GM12891 (cell line): ENCODE measurements at regions not wholly inside any gene's neighbourhood (a gene's known extent, or its start where the extent isn't known, plus 50 kb on each side); places are given as distances from the start of the nearest gene placed in this dataset.

ENCODE experiments used
- DNase-seq: peaks from one replicate; pipeline ENCODE4 v3.0.0; 2011; ENCODE audit warnings: low spot score; ENCODE audit not compliant: insufficient read length
- FAIRE-seq: peaks from 2 replicates; lab custom pipeline; 2011; peaks lifted over from hg19 to GRCh38; lab: Jason Lieb, UNC
- PAX5 ChIP-seq: IDR thresholded peaks from 2 replicates; pipeline ENCODE4 v1.6.1; 2011; ENCODE audit warnings: low read length, moderate library complexity, mild to moderate bottlenecking; ENCODE audit not compliant: insufficient read depth, severe bottlenecking
- POLR2A ChIP-seq: IDR thresholded peaks from 2 replicates; pipeline ENCODE4 v1.6.1; 2011; ENCODE audit warnings: low read depth, low read length, control low read depth
- POLR2AphosphoS5 ChIP-seq: IDR thresholded peaks from 2 replicates; pipeline ENCODE4 v1.6.1; 2011; ENCODE audit warnings: low read depth, low read length, control low read depth
- POU2F2 ChIP-seq: IDR thresholded peaks from 2 replicates; pipeline ENCODE4 v1.6.1; 2011; ENCODE audit warnings: low read depth, mild to moderate bottlenecking, control low read depth, low read length, moderate library complexity
- SPI1 ChIP-seq: IDR thresholded peaks from 2 replicates; pipeline ENCODE4 v1.6.1; 2011; ENCODE audit warnings: low read depth, low read length, control low read depth
- TAF1 ChIP-seq: IDR thresholded peaks from 2 replicates; pipeline ENCODE4 v1.6.1; 2011; ENCODE audit warnings: low read depth, low read length, control low read depth

- no peak for FAIRE-seq
- TF ChIP-seq POLR2AphosphoS5, result no peak
- no peak for TF ChIP-seq POU2F2
- TF ChIP-seq POLR2A, result no peak
- no peak for TF ChIP-seq TAF1
- TF ChIP-seq PAX5, result no peak
- no peak for TF ChIP-seq SPI1
- DNase-seq, result no peak
Observed at GRCh38 chr5:115072266-115073064, 97.2 kb downstream of the TRIM36 start.

DNA sequence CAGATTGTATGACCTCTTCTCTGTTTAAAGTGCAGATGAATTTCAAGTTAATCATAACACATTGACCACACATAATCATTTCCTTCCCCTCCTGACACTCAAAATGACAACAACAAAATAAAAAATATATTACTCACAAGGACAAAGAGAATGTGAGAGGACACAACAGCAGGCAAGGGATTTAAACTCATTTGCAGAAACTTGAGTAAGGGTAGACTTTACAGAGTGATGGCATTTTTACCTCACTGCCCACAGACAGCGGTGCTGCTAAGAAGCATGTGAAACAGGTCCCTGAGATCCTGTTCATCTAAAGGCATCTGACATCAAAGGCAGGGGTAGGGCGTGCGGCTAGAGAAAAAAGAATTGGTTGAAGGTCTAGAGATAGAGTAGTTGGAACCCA is 99.0 kb downstream of the TRIM36 start:
- no peak for TF ChIP-seq SPI1
- no peak for TF ChIP-seq TAF1

GRCh38 chr5:115069087-115069968 is 100.4 kb downstream of the TRIM36 start:
- no peak for FAIRE-seq
- DNase-seq, result no peak
- TF ChIP-seq POLR2A (no peak), POU2F2 (no peak), POLR2AphosphoS5 (no peak), TAF1 (no peak), PAX5 (no peak), SPI1 (no peak)

More for the DNA sequence above, 99.0 kb downstream of the TRIM36 start:
- FAIRE-seq (no peak), DNase-seq (no peak)

GRCh38 chr5:115068239-115069086 is 101.2 kb downstream of the TRIM36 start:
- TF ChIP-seq SPI1 (no peak), POLR2A (no peak), POU2F2 (no peak), PAX5 (no peak), POLR2AphosphoS5 (no peak), TAF1 (no peak)
- DNase-seq, result no peak

DNA sequence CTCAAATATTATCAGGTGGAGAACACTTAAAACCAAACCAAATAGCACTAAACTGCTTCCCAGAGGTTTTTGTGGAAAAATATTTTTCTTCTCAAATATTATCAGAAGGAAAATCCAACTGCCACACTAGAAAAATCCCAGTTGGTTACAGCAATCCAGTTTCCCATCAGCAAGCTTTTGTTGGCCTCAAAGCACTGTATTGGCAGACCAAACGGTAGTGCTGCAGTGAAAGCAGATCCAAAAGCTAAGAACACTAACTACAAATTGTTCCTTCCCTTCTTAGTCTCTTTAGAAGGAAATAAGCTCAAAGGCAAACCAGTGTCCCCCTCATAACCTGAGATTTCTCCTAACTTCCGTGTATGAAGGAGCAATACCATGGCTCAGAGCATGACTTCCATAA is 105.3 kb downstream of the TRIM36 start:
- FAIRE-seq, result no peak
- DNase-seq, result no peak
- no peak for TF ChIP-seq PAX5
- no peak for TF ChIP-seq TAF1

More at GRCh38 chr5:115068239-115069086, 101.2 kb downstream of the TRIM36 start:
- FAIRE-seq, result no peak

- DNase-seq, result no peak
- FAIRE-seq, result no peak
- TF ChIP-seq POU2F2 (no peak), POLR2AphosphoS5 (no peak), TAF1 (no peak), PAX5 (no peak), POLR2A (no peak), SPI1 (no peak)
Observed at GRCh38 chr5:115054387-115054951, 115.2 kb downstream of the TRIM36 start.

DNA sequence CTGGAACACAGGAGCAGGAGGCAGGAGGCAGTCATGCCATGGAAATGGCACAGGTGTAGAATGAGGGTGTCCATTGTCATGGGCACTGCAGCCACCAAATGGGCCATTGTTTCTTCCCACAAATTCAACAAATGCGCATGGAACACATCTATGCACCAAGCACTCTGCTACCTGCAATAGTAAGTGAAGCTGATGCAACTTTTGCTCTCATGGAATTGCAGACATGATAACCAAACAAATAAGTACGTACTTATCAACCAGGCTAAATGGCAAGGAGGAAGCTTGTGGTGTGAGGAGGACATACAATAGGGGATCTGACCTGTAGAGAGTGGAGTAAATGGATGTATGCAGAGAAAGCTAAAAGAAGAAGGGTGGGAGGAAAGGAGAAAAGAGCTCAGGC is 116.8 kb downstream of the TRIM36 start:
- FAIRE-seq (no peak), DNase-seq (no peak)
- no peak for TF ChIP-seq POU2F2
- TF ChIP-seq SPI1, result no peak
- no peak for TF ChIP-seq POLR2A
- no peak for TF ChIP-seq POLR2AphosphoS5
- no peak for TF ChIP-seq PAX5
- no peak for TF ChIP-seq TAF1

DNA sequence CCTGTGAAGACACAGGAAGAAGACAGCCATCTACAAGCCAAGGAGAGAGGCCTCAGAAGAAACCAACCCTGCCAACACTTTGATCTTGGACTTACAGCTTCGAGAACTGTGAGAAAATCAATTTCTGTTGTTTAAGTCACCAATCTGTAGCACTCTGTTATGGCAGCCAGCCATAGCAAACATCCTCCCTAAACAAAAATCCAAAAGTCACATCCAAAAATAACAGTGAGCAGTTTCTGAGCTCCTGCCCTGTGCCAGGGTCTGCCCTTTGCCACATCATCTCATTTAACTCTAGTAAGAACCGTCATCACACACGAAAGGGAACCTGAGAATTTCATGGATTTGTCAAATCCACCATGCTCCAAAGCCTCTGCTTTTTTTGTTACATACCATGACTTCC is 118.8 kb downstream of the TRIM36 start:
- FAIRE-seq (no peak), DNase-seq (no peak)
- no peak for TF ChIP-seq TAF1
- no peak for TF ChIP-seq POLR2A
- no peak for TF ChIP-seq SPI1
- TF ChIP-seq PAX5, result no peak
- no peak for TF ChIP-seq POU2F2
- no peak for TF ChIP-seq POLR2AphosphoS5

DNA sequence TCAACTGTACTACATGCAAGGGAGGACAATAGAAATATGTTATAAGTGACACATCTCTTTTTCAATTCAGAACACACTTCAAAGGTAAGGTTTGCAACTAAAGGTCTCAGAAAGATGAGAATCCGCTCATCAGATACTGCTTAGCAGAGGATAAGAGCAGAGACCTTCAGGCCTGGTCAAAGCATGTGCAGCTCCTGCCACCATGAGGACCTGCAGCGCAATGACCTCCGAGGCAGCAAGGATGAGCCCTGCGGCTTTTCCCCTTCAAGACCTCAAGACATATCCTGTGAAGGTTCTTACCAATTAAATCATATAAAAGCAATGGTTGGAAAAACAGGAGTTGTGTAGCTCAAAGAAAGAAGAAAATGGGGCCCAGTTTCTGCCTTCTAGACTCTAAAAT is 135.8 kb downstream of the TRIM36 start:
- no peak for TF ChIP-seq POU2F2
- no peak for TF ChIP-seq PAX5
- TF ChIP-seq POLR2AphosphoS5, result no peak
- no peak for TF ChIP-seq SPI1
- TF ChIP-seq TAF1, result no peak
- TF ChIP-seq POLR2A, result no peak
- FAIRE-seq (no peak), DNase-seq (no peak)
